GM12872 (cell line): ENCODE measurements at regions not wholly inside any gene's neighbourhood (a gene's known extent, or its start where the extent isn't known, plus 50 kb on each side); places are given as distances from the start of the nearest gene placed in this dataset.

Source experiments
- CTCF ChIP-seq: IDR thresholded peaks from 3 replicates; pipeline ENCODE4 v1.5.1; 2011; ENCODE audit warnings: low read depth, mild to moderate bottlenecking, low read length, moderate library complexity; ENCODE audit not compliant: insufficient read depth

GRCh38 chr4:27678027-27678426 is 817.4 kb downstream of the STIM2 start:
- no peak for TF ChIP-seq CTCF

- TF ChIP-seq CTCF: peak; percentile 83
Observed at GRCh38 chr4:27684610-27685011, 824.0 kb downstream of the STIM2 start.

GRCh38 chr4:27685091-27685490 is 824.5 kb downstream of the STIM2 start:
- no peak for TF ChIP-seq CTCF

- no peak for TF ChIP-seq CTCF
Observed at GRCh38 chr4:27685947-27686346, 825.3 kb downstream of the STIM2 start.

GRCh38 chr4:27692158-27692557 is 831.5 kb downstream of the STIM2 start:
- peak; percentile 78 for TF ChIP-seq CTCF

- no peak for TF ChIP-seq CTCF
Observed at GRCh38 chr4:27692868-27693634, 832.4 kb downstream of the STIM2 start.

GRCh38 chr4:27701606-27702005 is 841.0 kb downstream of the STIM2 start:
- no peak for TF ChIP-seq CTCF
